Duodenal mucosa (tissue), 2 donors: ENCODE measurements at regions not wholly inside any gene's neighbourhood (a gene's known extent, or its start where the extent isn't known, plus 50 kb on each side); places are given as distances from the start of the nearest gene placed in this dataset.

Experiments used
- H3K27ac ChIP-seq: one replicate; pipeline ENCODE4 v1.7.0; 2013; ENCODE audit warnings: low read depth, low read length
- H3K27me3 ChIP-seq, 2 donors: one replicate each; pipeline ENCODE4 v1.7.0; 2013; ENCODE audit warnings: low read length in 2 of 2, control low read depth in 1 of 2; ENCODE audit not compliant: insufficient read depth in 2 of 2, control insufficient read depth in 1 of 2
- H3K36me3 ChIP-seq, 2 donors: one replicate each; pipeline ENCODE4 v1.7.0; 2013; ENCODE audit warnings: low read length in 2 of 2, control low read depth in 1 of 2; ENCODE audit not compliant: insufficient read depth in 2 of 2, control insufficient read depth in 1 of 2
- H3K4me1 ChIP-seq, 2 donors: one replicate each; pipeline ENCODE4 v1.7.0; 2013; ENCODE audit warnings: low read length in 2 of 2, control low read depth in 1 of 2; ENCODE audit not compliant: insufficient read depth in 2 of 2, control insufficient read depth in 1 of 2
- H3K4me3 ChIP-seq, 2 donors: one replicate each; pipeline ENCODE4 v1.7.0; 2013; ENCODE audit warnings: low read length in 2 of 2, low read depth in 1 of 2
- H3K9ac ChIP-seq, 2 donors: one replicate each; pipeline ENCODE4 v1.7.0; 2013; ENCODE audit warnings: low read length in 2 of 2, low read depth in 1 of 2
- H3K9me3 ChIP-seq, 2 donors: one replicate each; pipeline ENCODE4 v1.7.0; 2013; ENCODE audit warnings: low read length in 2 of 2, control low read depth in 1 of 2; ENCODE audit not compliant: control insufficient read depth in 1 of 2

DNA sequence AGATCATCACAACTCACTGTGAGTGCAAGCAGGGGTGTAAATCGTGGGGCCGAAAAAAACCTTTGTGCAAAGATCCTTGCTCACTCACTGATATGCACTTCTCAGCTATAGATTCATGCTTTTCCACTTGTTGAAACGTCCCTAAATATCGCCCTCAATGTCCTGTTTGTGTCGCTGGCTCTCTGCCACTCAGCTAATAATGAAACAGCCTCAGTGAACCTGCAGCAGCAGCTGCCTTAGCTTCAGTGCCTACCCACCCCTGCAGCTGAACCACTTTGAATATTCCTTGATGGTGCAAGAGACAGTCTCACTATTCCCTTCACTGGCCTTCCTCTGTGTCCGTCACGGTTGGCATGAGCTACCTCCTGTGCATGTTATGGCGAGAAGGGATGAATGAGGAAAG is 128.9 kb upstream of the NAA20 start:
- H3K36me3 ChIP-seq: peaks cover 4 to 9% of the 10 kb centered on the region in 2 donors
- H3K4me1 ChIP-seq: peaks cover 42 to 43% of the 10 kb centered on the region in 2 donors
- no peaks in the 10 kb centered on the region for H3K27me3 ChIP-seq
- H3K9ac ChIP-seq: peak overlapping the region; percentile 75 to 81
- no peaks in the 10 kb centered on the region for H3K9me3 ChIP-seq
- H3K27ac ChIP-seq: peak overlapping the region; percentile 90
- H3K4me3 ChIP-seq: peak overlapping the region; percentile 72 to 75

DNA sequence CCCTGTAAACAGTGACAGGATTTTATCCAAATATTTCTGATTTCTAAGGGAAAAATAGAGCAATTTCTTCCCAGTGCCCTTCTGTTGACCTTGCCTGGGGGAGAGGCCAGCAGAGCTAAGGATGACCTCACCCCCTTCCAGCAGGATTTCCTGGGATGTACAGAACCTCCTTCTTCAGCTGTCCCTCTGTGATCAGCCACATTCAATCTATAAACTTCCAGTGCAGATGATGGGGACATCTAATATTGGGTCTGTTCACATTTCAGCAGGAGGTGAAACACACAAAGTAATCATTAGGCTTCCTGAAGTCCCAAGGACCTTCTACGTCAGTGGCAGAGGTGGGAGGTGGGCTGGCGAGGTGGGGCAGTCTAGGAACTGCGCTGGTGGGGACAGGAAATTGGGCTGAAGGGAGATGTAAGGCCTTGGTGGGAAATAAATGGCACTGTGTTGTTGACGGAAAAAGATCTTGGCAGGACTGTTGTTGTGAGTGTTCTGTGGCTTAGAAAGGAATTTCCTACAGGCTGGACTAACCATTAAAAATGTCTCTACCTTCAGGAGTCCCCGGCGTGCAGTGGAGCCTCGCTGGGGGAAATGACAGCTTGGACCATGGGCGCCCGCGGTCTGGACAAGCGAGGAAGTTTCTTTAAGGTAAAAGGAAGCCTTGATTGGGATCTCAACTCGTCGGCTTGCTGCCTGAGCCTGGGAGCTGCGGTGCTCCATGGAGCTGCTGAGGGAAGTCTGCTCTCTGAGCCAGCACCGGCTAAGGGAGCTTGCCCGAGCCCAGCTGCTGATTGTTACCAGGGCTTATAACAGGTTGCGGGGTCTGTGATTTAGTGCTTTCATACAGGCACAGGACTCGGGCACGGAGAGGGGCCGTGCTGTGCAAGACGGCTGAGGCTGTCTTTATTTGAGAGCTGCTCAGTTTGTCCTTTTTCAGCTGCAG is 127.9 kb upstream of the NAA20 start:
- Histone ChIP-seq H3K36me3 (peaks cover 4 to 15% of the 10 kb centered on the region in 2 donors), H3K4me3 (peak overlapping the region; percentile 72 to 75), H3K9me3 (no peaks in the 10 kb centered on the region), H3K27me3 (no peaks in the 10 kb centered on the region), H3K9ac (peak overlapping the region; percentile 75 to 81), H3K27ac (peak overlapping the region; percentile 90), H3K4me1 (peaks cover 42 to 43% of the 10 kb centered on the region in 2 donors)

DNA sequence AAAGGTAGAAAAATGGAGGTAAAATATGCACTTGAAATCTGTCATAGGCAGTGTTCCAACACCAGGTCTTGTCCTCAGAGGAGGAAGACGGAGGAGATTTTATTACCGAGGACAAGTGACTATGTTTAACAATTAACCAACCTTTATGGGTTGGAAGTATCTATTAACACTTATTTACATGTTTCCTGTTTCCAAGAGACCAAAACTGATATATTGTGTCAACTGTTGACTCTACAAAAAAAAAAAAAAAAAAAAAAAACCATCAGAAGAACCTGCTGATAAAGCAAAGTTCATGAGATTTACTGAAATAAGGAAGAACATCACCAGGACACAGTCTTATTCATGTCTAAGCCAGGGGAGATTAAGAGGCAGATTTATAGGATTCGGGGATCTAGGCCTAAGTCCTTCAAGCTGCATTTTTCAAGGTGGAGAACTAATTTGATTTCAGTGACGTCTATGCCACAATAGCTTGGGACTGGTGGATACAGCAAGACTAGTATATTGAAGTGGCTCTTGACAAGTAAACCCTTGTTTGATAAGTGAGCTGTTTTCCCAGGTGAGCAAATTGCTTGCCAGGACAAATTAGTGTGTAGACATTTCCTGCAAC is 126.6 kb upstream of the NAA20 start:
- peak overlapping the region; percentile 72 to 75 for H3K4me3 ChIP-seq

GRCh38 chr20:19893356-19893755 is 123.8 kb upstream of the NAA20 start:
- H3K36me3 ChIP-seq: peaks cover 20 to 49% of the 10 kb centered on the region in 2 donors
- no peak overlapping the region for H3K9ac ChIP-seq
- no peak overlapping the region for H3K4me3 ChIP-seq
- H3K9me3 ChIP-seq: no peaks in the 10 kb centered on the region
- no peaks in the 10 kb centered on the region for H3K27me3 ChIP-seq
- H3K4me1 ChIP-seq: peaks cover 24 to 27% of the 10 kb centered on the region in 2 donors
- no peak overlapping the region for H3K27ac ChIP-seq

More for the DNA sequence above, 126.6 kb upstream of the NAA20 start:
- Histone ChIP-seq H3K27ac (peak overlapping the region; percentile 90), H3K4me1 (peaks cover 42 to 43% of the 10 kb centered on the region in 2 donors), H3K36me3 (peaks cover 4 to 28% of the 10 kb centered on the region in 2 donors), H3K9me3 (no peaks in the 10 kb centered on the region), H3K9ac (peak overlapping the region; percentile 75 to 81), H3K27me3 (no peaks in the 10 kb centered on the region)

- H3K9ac ChIP-seq: no peak overlapping the region
- no peaks in the 10 kb centered on the region for H3K27me3 ChIP-seq
- no peak overlapping the region for H3K27ac ChIP-seq
- peaks cover 6 to 9% of the 10 kb centered on the region in 2 donors for H3K4me1 ChIP-seq
- no peak overlapping the region for H3K4me3 ChIP-seq
- peaks cover 29 to 52% of the 10 kb centered on the region in 2 donors for H3K36me3 ChIP-seq
- peaks cover 4 to 7% of the 10 kb centered on the region in 2 donors for H3K9me3 ChIP-seq
Measured at GRCh38 chr20:19895761-19896160, 121.4 kb upstream of the NAA20 start.

GRCh38 chr20:19897891-19898290 is 119.3 kb upstream of the NAA20 start:
- H3K27me3 ChIP-seq: no peaks in the 10 kb centered on the region
- no peaks in the 10 kb centered on the region for H3K4me1 ChIP-seq
- no peak overlapping the region for H3K9ac ChIP-seq
- peaks cover 26 to 57% of the 10 kb centered on the region in 2 donors for H3K36me3 ChIP-seq
- peaks cover 4 to 7% of the 10 kb centered on the region in 2 donors for H3K9me3 ChIP-seq
- no peak overlapping the region for H3K27ac ChIP-seq
- no peak overlapping the region for H3K4me3 ChIP-seq

- no peak overlapping the region for H3K27ac ChIP-seq
- H3K36me3 ChIP-seq: peaks cover 22 to 34% of the 10 kb centered on the region in 2 donors
Measured at GRCh38 chr20:19901226-19901625, 115.9 kb upstream of the NAA20 start.

DNA sequence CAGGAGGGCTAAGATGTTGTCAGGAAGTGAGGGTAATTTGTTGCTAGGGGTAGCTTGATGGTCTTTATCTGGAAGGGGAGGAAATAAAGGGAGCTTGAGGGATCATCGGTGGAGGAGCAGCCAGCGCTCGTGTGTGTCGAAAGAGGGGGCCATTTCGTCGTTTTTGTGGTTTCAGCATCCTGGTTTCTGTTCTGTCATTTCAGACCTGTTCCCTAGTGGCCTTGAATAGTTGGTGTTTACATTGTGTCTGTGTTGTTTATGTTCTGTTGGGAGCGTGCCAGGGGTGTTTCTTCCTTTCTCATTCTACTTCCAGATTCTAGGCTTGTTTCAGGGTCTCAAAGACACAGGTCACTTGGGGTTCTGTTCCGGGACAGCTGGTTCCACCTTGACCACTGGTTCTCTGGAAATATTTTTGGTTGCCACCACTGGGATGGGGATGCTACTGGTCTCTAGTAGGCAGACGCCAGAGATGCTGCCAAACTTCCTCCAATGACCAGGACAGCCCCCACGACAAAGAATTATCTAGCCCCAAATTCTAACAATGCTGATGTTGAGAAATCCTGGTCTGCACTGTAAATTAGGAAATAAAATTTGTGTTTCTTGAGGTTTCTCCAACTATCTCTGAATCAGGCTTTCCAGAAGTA is 113.9 kb upstream of the NAA20 start:
- H3K36me3 ChIP-seq: peaks cover 13 to 28% of the 10 kb centered on the region in 2 donors
- no peak overlapping the region for H3K4me3 ChIP-seq
- no peaks in the 10 kb centered on the region for H3K27me3 ChIP-seq
- peaks cover 4 to 7% of the 10 kb centered on the region in 2 donors for H3K9me3 ChIP-seq
- H3K4me1 ChIP-seq: peaks cover 0 to 6% of the 10 kb centered on the region in 2 donors
- no peak overlapping the region for H3K9ac ChIP-seq
- no peak overlapping the region for H3K27ac ChIP-seq

More at GRCh38 chr20:19901226-19901625, 115.9 kb upstream of the NAA20 start:
- Histone ChIP-seq H3K9me3 (peaks cover 4 to 7% of the 10 kb centered on the region in 2 donors), H3K4me1 (no peaks in the 10 kb centered on the region), H3K27me3 (no peaks in the 10 kb centered on the region), H3K4me3 (no peak overlapping the region), H3K9ac (no peak overlapping the region)

DNA sequence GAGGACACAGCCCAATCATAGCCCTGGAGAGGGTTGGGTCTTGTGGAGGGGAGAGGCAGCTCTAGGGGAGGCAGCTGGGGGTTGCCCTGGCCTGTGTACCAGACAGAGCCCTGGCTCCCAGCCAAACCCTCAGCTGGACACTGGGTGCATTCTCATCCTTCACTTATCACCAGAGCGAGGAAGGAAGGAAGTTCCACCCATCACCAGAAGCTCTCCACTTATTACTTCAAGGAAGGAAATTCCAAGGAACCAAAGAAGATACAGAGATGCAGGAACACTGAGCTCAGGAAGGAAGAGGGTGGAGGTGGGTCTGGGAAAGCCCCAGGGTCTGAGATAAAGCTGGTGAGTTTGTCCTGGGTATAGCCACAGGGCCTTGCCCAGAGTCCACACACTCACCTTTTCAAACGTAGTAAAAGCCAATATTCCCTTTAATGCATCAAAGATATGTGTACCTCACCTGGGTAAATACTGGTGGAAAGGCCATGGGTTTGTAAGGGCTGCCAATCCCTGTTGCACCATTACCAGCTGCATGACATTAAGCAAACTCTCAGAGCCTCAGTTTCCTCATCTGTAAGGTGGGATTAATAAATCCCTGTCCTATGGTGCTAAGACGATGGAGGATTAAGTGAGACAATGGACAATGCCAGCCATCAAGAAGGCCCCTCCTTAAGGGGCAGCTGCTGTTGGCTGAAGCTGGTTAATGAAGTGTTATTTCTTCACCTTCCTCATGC is 109.7 kb upstream of the NAA20 start:
- Histone ChIP-seq H3K9me3 (no peaks in the 10 kb centered on the region), H3K4me3 (no peak overlapping the region), H3K27ac (no peak overlapping the region), H3K4me1 (peaks cover 0 to 6% of the 10 kb centered on the region in 2 donors), H3K9ac (no peak overlapping the region), H3K36me3 (peaks cover 2 to 21% of the 10 kb centered on the region in 2 donors), H3K27me3 (no peaks in the 10 kb centered on the region)
